ENCODE measurements at regions not wholly inside any gene's neighbourhood (a gene's known extent, or its start where the extent isn't known, plus 50 kb on each side); places are given as distances from the start of the nearest gene placed in this dataset.

GRCh38 chr6:105499931-105500330 lies 97.0 kb upstream of the PREP start:
- TF ChIP-seq CTCF (IDR thresholded peaks at IDR 0.05) (no peak), POLR2A (IDR thresholded peaks at IDR 0.05) (no peak)

Data from thyroid gland (tissue), 4 donors.